Renal pelvis (tissue), 1 donor: ENCODE measurements at regions not wholly inside any gene's neighbourhood (a gene's known extent, or its start where the extent isn't known, plus 50 kb on each side); places are given as distances from the start of the nearest gene placed in this dataset.

Experiments
- DNase-seq: peaks from one replicate; pipeline ENCODE4 v3.0.0-alpha.2; 2013

DNA sequence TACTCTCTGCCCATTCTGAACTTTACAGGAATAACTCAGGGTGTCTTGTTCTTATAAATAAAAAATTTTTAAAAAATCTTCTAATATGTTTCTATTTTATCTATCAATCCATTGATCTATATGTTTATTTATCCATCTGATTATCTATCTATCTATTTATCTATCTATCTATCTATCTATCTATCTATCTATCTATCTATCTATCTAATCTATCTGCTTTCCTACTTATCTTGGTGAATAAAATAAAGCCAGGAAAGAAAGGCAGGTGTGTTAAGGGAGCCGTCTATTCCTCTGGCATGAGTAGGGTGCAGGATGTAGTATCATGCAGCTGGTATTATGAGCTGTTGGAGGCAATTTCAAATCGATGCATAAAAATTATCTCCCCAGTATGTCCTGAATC is 153.0 kb downstream of the FOXA2 start:
- no peak for DNase-seq

DNA sequence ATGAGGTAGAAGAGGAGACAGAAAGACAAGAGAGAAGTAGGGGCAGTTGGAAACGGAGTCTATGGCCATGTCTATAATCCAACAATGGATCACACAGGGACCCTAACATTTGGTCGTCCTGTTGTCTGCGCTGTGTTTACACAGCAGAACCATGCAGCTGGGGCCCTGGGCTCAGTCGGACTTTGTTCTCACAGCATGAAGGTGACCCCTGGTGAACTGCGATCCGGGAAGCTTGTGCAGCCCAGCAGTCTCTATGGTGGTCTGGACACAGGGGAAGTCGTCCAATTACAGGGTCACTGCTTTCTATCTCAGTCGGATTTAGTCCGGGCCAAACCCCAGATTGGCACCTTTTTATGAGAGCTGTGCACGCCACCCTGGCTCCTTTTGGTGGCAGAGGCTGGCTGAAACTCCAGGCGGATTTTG is 153.6 kb downstream of the FOXA2 start:
- DNase-seq = no peak

DNA sequence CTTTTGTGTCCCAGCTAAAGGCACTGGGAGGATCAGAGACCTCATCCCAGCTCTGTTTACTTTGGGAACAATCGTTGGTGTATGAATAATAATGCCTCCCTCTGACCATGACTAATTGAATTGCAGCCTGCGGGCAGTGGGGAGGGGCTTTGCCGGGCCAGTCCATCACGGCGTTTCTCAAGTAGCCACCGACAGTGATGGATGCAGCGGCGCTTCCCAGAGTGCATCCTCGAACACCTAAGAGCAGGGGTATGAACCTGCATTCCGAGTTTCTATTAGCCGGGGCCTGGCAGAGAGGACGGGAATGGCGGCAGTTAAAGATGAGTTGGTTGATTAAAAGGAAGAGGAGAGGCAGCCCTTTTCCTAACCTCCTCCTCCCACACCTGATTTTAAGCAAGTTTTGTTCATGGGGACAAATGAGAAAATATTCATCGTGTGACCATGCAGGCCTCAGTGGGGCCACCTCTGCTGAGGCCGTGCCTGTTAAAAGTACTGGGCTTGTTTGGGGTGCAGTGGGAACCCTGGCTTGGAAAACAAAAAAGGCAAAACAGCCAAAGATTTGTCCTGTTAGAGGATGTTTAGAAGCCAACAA is 154.1 kb downstream of the FOXA2 start:
- no peak for DNase-seq

DNA sequence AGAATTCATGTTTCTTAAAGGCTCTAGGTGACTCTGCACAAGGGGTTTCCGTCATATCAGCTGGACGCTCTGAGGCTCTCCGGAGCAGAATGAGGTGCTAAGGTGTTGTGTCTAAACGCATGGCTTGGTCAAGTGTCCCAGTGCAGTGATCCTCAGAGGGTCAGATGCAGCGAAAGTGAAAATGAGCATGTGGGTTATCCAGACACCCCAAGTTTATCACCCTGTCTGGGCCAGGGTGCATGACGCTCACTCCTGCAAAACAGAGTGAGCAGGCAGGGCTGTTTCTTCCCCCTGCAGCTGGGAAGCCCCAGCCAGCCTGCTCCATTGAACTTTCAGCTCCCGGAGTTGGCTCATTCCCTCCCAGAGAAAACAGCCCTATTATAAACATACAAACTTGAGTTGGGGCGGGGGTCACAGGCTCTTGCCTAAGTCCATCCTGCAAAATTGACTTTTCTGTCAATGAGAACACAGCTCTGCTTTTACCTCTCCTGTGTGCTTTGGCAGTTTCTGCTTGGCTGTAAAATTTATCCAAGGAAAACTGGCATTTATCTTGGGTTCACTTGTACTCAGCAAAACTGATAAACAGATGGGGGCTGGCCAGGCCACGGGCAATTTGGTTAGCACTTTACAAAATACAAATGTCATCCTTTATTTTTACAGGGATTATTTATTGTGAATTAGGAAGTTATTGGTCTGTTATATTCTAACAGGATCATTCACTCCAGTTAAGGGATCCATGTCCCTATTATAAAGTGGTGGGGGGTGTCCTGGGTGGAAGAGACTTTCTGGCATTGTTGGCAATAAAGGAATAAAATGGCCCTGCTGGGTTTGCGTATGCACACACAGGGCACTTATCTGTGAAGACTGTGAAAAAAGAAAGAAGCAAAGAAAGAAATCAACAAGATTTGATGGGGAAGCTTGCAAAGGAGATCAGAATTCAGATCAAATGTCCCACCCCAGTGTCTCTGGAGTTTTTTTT is 154.9 kb downstream of the FOXA2 start:
- DNase-seq = no peak

DNA sequence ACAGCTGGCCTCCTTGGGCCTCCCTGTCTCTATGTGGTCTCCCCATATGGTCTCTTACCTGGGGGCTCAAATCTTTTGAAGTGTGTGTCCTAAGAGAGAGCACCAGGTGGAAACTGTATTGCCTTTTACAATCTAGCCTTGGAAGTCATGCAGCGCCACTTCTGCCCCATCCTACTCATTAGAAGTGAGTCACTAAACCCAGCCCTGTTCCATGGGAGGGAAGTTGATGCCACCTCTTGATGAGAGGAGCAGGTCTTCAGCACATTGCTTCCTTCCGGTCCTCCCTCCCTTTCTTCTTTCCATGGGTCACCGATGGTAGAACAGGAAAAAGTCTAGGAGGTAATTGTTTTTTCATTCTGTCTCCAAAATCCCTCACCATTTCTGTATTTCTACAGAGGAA is 156.3 kb downstream of the FOXA2 start:
- no peak for DNase-seq

DNA sequence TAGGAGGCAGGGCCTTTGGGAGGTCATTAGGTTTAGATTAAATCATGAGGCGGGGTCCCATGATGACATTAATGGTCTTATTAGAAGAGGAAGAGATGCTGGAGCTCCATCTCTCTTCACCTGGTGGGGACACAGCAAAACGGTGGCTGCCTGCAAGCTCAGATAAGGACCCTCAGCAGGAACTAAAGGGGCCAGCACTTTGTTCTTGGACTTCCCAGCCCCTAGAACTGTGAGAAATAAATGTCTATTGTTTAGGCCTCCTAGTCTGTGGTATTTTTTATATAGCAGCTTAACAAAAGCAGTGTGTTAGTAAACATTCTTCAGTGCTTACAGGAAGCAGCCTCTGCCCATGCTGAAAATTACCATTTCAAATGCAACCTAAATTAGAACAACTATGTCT is 157.6 kb downstream of the FOXA2 start:
- no peak for DNase-seq

DNA sequence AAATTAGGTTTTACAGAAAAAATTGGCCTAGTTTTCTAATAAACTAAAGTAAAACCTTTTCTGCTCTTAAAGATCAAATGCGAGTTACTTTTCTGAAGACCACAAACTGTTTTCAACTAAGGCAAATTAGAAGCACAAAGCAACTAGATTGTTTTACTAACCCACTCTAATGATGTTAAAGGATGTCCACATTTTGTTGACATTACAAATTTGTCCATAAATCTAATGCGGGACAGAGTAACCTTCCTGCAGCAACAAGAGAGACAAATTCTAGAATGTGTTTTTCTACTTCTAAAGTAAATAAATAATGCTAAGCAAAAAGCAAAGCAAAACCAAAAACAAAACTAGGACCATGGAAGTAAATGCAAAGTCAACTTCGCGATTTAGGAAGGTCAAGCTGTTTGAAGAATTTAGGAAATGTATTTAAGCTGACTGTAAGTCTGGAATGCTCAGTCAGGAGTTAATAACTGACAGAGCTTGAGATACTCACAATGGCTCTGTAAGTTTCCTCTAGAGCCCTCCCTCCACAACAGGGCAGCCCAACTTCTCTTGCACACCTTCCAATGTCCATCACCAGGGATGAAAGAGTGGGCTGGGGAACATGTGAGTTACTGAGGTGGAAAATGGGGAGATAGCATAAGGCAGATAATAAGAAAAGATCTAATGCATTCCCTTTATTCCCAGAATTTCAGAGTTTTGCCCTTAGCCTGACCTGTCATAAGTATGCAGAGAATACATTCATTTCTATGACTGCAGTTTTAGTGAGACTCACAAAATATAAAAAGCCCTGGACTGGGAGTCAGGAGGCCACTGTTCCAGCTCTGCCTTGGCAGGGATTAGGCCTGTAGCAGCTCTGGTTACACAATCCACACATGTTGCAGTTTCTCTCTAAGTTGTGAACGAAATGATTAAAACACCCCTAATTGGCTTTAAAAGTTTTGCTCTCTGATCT is 158.8 kb downstream of the FOXA2 start:
- no peak for DNase-seq

DNA sequence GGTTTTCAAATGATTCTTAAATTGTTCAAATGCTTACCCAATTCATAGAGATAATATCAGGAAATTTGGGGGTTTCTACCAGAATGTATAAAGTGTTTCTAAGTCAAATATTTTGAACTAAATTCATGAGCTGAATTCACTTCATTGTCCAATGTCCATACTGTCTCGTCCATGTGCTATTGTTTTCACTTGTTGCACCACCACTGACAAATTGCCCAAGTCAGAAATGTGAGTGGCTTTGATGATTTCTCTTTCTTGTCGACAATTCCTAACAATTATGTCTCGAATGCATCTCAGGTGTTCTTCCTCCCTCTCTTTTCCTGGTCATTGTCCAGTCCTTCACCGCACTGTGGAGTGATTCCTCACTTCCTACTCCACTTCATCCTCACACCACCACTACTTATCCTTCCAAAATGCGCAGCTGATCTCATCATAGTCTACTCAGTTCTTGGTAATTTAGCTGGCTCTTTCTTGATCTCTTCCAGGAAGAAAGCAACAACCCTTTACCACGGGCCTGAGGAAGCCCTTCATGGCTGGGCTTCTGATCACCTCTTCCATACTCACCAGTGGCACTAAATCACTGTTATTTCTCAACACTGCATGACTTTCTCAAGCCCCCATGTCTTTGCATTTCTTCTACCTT is 161.1 kb downstream of the FOXA2 start:
- no peak for DNase-seq

DNA sequence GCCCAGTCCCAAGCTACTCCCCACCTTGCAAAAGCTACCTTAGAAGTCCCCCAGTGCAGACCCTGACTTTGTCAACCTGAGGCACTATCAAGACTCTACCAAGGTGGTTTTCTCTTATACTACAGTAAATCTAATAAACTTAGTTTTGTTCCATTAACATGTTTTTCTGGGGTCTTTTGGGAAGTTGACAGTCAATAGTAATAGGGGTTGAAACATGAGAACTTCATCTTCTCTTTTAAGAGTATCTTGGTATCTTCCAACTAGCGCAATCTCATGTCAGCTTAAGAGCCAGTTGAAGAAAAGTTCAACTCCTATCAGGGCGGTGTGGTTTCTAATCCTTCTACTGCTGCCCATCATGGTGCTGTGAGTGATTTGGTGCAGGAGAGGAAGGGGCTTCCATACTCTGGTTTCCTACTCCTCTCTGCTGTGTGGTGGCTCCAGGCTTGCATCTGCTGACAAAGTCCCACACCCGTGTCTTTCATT is 164.2 kb downstream of the FOXA2 start:
- no peak for DNase-seq

DNA sequence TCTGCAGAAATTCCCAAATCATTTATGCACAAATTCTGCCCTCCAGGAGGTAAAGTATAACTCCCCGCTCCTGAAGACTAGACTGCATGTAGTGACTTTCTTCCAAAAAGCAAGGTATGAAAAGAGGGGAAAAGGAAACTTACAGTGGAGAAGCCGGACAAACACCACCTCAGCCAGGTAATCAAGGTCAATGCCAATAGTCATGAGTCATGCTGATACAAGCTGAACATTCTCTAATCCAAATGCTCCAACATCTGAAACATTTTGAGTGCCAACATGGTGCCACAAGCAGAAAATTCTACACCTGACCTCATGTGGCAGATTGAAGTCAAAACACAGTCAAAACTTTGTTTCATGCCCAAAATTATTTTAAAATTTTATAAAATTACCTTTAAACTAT is 165.6 kb downstream of the FOXA2 start:
- DNase-seq = no peak

DNA sequence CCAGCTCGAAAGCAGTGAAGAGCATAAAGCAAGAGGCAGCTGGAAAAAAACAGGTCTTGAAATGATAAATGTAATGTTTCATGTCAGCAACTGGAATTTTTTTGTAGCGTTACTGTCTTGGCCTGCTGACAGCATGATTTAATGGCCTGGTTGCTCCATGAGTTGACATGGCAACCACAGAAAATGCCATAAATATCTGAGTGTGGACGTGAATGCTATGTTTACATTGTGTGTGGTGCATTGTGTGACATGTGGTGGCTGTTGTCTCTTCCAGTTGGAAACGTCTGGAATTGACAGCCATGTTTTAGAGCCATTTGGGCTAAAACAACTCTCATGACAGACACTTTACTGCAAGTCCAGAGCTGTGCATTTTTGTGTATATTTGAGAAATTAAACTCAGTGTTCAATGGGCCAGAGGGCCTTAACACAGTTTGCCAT is 170.0 kb downstream of the FOXA2 start:
- peak; percentile 43 for DNase-seq

DNA sequence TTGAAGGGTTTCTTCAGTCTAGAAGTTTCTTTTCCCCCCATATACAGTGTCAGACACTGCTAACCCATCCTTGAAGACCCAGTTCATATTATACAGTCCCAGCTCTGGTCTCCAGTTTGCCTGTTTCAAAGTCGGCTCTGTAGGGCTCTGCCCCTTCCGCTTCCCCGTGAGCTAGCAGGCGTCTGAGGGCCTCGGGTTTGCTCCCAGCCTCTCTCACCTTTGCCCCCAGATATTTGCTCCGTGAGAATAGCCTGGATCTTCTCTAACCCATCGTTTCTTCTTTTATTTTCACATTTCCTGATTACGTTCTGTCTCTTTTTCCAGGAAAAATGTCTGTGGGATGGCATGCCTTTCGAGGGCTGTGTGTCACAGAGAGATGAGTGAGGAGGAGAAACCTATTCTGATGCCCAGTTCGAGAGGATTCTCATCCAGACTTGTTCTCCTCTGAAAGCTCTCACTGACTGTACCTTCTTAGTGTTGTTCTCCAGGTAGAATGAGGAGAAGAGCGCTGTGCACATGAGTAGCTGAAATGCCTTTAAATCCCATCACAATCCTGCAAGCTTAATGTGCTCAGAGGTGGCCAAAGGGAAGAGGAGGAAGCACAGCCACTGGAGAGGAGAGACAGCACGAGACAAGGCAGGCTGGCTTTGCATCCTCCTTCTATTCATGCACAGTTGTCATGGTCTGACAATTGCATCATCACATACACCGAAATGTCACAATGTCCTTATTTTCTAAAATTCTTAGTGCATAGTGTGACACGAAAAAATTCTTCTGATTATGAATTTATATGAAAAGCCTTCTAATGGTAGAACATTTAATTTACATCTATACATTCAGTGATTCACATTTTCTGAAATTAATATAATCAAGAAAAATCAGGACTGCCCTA is 171.1 kb downstream of the FOXA2 start:
- no peak for DNase-seq

DNA sequence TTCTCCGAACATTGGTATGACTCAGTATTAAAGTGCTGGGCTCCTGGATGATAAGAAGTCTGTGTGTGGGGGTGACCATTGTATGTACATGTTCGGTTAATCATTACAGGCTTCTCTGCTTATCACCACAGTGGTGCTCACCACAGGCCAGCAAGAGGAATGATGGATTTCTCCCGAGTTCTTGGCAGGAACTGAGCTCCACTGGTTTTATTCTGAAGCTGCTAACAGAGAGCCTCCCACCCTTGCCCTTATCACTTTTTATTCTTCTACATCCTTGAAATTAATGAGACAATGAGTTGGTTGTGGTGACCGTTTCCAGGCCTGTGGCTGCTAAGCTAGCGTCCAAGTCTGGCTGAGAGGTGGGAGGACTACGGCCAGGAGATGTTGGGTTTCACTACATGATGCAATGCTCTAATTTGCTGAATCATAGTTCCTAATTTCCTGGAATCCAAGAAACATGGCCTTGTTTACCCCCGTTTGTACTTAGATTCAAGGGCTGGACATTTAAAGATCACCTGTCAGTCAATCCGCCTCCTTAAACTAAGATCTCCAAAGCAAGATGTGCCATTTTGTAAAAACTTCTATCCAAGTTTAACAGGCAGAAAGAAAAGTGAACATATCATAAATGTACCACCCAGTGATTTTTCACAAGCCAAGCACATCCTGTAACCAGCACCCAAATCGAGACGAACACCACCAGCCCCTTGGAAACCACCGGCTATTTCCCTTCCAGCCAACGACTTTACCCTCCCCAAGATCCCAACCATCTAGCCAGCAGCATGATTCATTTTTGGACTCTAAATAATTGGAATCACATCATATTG is 172.5 kb downstream of the FOXA2 start:
- DNase-seq = no peak

DNA sequence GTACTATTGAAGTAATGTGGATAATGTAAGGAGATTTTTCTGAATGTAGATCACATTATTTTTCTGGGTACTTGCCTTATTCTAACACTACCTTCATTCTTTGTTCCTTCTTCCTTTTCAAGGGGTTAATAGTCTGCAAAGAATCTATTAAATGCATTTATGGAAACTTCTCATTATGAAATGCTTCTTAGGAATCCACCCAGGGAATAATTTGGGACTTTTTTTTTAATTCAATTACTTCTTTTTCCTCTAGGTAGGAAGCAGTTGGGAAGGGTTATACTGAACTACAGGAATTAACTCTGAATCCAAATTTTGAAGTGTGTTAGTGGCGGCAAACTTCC is 173.1 kb downstream of the FOXA2 start:
- DNase-seq = no peak

DNA sequence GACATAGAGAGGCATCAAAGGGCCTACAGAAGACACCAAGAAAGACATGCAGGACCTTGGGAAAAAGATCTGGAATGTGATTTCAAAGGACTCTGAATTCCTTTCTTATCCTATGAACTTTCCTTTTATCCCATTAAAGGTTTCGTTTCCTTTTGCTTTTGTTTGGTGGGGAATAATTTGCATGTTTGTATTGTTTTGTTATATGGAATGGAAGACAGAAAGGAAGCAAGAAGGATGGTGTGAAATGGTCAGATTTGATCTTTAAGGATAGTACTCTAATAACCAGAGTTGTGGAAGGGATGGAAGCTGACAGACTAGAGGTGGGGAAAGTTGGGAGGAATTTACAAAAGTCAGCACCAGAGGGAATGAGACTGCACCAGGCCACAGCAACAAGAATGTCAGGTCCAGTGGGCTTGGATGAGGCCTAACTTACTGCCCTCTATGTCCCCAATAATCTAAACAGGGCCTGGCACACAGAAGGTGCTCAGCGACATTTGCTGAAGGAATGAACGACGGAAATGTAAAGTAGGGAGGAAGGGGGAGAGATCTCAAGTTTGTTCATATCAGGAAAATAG is 173.7 kb downstream of the FOXA2 start:
- no peak for DNase-seq

DNA sequence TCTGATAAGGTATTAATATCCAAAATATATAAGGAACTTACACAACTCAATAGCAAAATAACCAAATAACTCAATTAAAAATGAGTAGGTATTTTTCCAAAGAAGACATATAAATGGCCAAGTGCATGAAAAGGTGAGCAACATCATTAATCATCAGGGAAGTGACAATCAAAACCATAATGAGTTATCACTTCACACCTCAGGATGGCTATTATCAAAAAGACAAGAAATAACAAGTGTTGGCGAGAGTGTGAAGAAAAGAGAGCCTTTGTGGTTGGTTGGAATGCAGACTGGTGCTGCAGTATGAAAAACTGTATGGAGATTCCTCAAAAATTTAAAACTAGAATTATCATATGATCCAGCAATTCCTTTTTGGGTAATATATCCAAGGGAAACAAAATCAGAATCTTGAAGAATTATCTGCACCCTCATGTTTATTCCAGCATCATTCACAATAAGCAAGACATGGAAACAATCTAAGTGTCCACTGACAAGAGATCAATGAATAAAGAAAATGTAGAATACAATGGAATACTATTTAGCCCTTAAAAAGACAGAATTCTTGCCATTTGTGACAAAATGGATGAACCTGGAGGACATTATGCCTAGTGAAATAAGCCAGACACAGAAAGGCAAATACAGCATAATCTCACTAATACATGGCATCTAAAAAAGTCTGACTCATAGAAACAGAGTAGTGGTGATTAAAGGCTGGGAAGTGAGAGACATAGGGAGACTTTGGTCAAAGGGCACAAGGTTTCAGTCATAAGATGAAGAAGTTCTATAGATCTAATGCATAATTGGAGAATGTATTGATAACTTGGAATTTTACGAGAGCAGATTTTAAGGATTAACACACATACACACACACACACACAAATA is 175.6 kb downstream of the FOXA2 start:
- DNase-seq = no peak

DNA sequence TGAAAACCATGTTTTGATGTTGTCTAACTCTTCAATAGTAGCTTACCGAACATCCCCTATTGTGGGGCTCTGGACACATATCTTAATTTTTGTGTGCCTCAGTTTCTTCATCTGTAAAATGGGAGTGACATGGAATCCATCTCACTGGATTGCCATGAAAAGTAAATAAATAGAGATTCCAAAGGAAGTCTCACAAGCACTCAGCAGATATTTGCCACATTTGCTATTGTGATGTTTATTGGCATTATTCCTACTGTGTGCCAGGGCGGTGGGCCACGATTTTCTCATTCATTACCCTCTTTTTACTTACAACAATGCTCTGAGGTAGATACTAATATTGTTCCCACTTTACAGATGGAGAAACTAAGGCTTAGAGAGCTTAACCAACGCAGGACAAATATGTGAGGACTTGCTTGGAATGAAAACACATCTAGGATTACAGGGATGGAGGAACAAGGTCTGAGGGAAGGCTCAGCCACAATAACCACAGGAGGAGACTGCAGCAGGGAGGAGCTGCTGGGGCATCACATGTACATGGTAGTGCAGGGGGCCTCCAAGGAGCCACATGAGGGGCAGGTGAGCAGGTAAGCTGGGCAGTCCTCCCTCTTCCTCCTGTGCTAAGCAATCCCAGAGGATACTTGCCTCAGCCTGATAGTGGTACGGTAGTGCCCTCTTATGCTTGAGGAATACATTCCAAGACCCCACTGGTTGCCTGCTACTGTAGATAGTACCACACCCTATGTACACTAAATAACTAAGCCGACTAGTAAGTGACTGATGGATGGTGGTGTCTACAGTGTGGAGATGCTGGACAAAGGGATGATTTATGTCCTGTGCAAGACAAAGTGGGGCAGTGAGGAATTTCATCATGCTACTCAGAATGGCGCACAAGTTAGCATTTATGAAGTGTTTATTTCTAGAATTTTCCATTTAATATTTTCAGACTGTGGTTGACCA is 176.9 kb downstream of the FOXA2 start:
- no peak for DNase-seq
